A549 (cell line): ENCODE measurements at regions not wholly inside any gene's neighbourhood (a gene's known extent, or its start where the extent isn't known, plus 50 kb on each side); places are given as distances from the start of the nearest gene placed in this dataset.

Experiments
- ATAC-seq, 2 experiments: fragments of 200-7000 bp in 1 of 2; fragments of >200 bp in 1 of 2; cut with Nextera tagmentation in 1 of 2; cut with Tn5 transposase in 1 of 2; 3 replicates each; pipeline versions ENCODE4 v1.8.0 to v1.9.1; 2018 to 2020; ENCODE audit warnings: mild to moderate bottlenecking in 1 of 2, moderate library complexity in 1 of 2
- CTCF ChIA-PET: fragments of 300-600 bp; sonication (Branson Sonifier 250); formaldehyde crosslinking; extraction: SDS; loops from one replicate; lab custom pipeline; 2021; ENCODE audit warnings: antibody characterized with exemption, inconsistent platforms; lab: Yijun Ruan, JAX
- POLR2A ChIA-PET: fragments of 350-600 bp; formaldehyde crosslinking; extraction: SDS; loops from one replicate; lab custom pipeline; 2021; ENCODE audit warnings: antibody characterized with exemption, inconsistent platforms; lab: Yijun Ruan, JAX
- DNase-seq, 2 experiments: peaks; one replicate each; pipeline versions ENCODE4 v3.0.0 to v3.0.0-alpha.2; 2011 to 2016; ENCODE audit warnings: low read depth in 1 of 2, low spot score in 1 of 2
- FAIRE-seq: peaks from 2 replicates; lab custom pipeline; 2011; peaks lifted over from hg19 to GRCh38; lab: Jason Lieb, UNC
- H3K27ac ChIP-seq, 2 experiments: fragments of >200 bp; sonication (Bioruptor Twin); formaldehyde crosslinking; 3 replicates each; pipeline ENCODE4 v1.5.1; 2016 to 2017
- H3K4me1 ChIP-seq: fragments of >200 bp; sonication (Bioruptor Twin); formaldehyde crosslinking; 3 replicates; pipeline ENCODE4 v1.6.1; 2016
- H3K4me2 ChIP-seq: fragments of >200 bp; sonication (Bioruptor Twin); formaldehyde crosslinking; 3 replicates; pipeline ENCODE4 v1.6.1; 2016
- H3K4me3 ChIP-seq: fragments of >200 bp; sonication (Bioruptor Twin); formaldehyde crosslinking; 3 replicates; pipeline ENCODE4 v1.5.1; 2016
- H3K9me3 ChIP-seq: fragments of >200 bp; sonication (Bioruptor Twin); formaldehyde crosslinking; 3 replicates; pipeline ENCODE4 v1.6.1; 2016
- BHLHE40 ChIP-seq: IDR thresholded peaks from 2 replicates; pipeline ENCODE4 v1.6.1; 2012; ENCODE audit warnings: low read depth, low read length, inconsistent platforms
- CBX8 ChIP-seq: fragments of 200-600 bp; sonication (generic); IDR thresholded peaks from 2 replicates; pipeline ENCODE4 v1.6.1; 2016
- CHD2 ChIP-seq: fragments of 150-350 bp; IDR thresholded peaks from 2 replicates; pipeline ENCODE4 v1.6.1; 2014; ENCODE audit warnings: low read length; ENCODE audit not compliant: partially characterized antibody
- CTCF ChIP-seq: fragments of >200 bp; sonication (Bioruptor Twin); formaldehyde crosslinking; IDR thresholded peaks from 3 replicates; pipeline ENCODE4 v1.5.1; 2016
- E2F6 ChIP-seq: IDR thresholded peaks from 2 replicates; pipeline ENCODE4 v1.6.1; 2012; ENCODE audit warnings: low read depth, borderline replicate concordance
- ELK1 ChIP-seq: fragments of 150-350 bp; IDR thresholded peaks from 2 replicates; pipeline ENCODE4 v1.6.1; 2014; ENCODE audit warnings: low read depth, mild to moderate bottlenecking, low read length
- ESRRA ChIP-seq: fragments of 150-350 bp; IDR thresholded peaks from 2 replicates; pipeline ENCODE4 v1.6.1; 2014; ENCODE audit warnings: mild to moderate bottlenecking, low read length, borderline replicate concordance
- FOSL2 ChIP-seq, 2 experiments: fragments of 450-650 bp in 1 of 2; fragments of >200 bp in 1 of 2; sonication (Bioruptor Twin) in 1 of 2; formaldehyde crosslinking; IDR thresholded peaks; 2 replicates each; pipeline versions ENCODE4 v1.5.0 to v1.6.1; 2016 to 2020; ENCODE audit warnings: mild to moderate bottlenecking in 1 of 2, moderate library complexity in 1 of 2
- HES2 ChIP-seq: fragments of >200 bp; sonication (Bioruptor Twin); formaldehyde crosslinking; IDR thresholded peaks from 2 replicates; pipeline ENCODE4 v1.6.1; 2016
- HOXA7 ChIP-seq: fragments of 250-450 bp; sonication (Bioruptor Pico); IDR thresholded peaks from 2 replicates; pipeline ENCODE4 v1.5.0; 2020; ENCODE audit warnings: mild to moderate bottlenecking, moderate library complexity
- KDM5A ChIP-seq: fragments of 200-600 bp; sonication (generic); IDR thresholded peaks from 2 replicates; pipeline ENCODE4 v1.6.1; 2016; ENCODE audit warnings: antibody characterized with exemption, mild to moderate bottlenecking
- MAFK ChIP-seq: fragments of 450-650 bp; IDR thresholded peaks from 2 replicates; pipeline ENCODE4 v1.6.1; 2014; ENCODE audit not compliant: partially characterized antibody
- MYC ChIP-seq: IDR thresholded peaks from 2 replicates; pipeline ENCODE4 v1.6.1; 2012; ENCODE audit warnings: mild to moderate bottlenecking, inconsistent platforms, low read length, improper control_type of control experiment, borderline replicate concordance
- NR3C1 ChIP-seq: fragments of >200 bp; sonication (Bioruptor Twin); formaldehyde crosslinking; IDR thresholded peaks from 3 replicates; pipeline ENCODE4 v1.6.1; 2017
- POLR2AphosphoS2 ChIP-seq: conservative IDR thresholded peaks from 2 replicates; pipeline ENCODE4 v1.6.1; 2012; ENCODE audit warnings: low read length, improper control_type of control experiment, inconsistent platforms
- RAD21 ChIP-seq, 2 experiments: fragments of >200 bp in 1 of 2; sonication (Bioruptor Twin) in 1 of 2; formaldehyde crosslinking in 1 of 2; IDR thresholded peaks in 1 of 2; conservative IDR thresholded peaks in 1 of 2; 2 replicates in 1 of 2; 3 replicates in 1 of 2; pipeline ENCODE4 v1.6.1; 2012 to 2018; ENCODE audit warnings: inconsistent platforms in 1 of 2
- RARB ChIP-seq: fragments of 250-450 bp; sonication (Bioruptor Pico); IDR thresholded peaks from 2 replicates; pipeline ENCODE4 v1.8.0; 2021; ENCODE audit warnings: mild to moderate bottlenecking, moderate library complexity
- RCOR1 ChIP-seq: fragments of 150-350 bp; IDR thresholded peaks from 2 replicates; pipeline ENCODE4 v1.6.1; 2014; ENCODE audit warnings: antibody characterized with exemption, low read length, low read depth
- RNF2 ChIP-seq: fragments of 200-600 bp; sonication (generic); IDR thresholded peaks from 2 replicates; pipeline ENCODE4 v1.6.1; 2016; ENCODE audit warnings: low read depth, mild to moderate bottlenecking, antibody characterized with exemption, moderate library complexity, borderline replicate concordance
- SREBF2 ChIP-seq: fragments of 450-650 bp; IDR thresholded peaks from 2 replicates; pipeline ENCODE4 v1.6.1; 2014; ENCODE audit warnings: mild to moderate bottlenecking, moderate library complexity
- TFCP2L1 ChIP-seq: fragments of 250-450 bp; sonication (Bioruptor Pico); IDR thresholded peaks from 2 replicates; pipeline ENCODE4 v1.5.0; 2021; ENCODE audit warnings: mild to moderate bottlenecking
- USF2 ChIP-seq: fragments of 450-650 bp; IDR thresholded peaks from 2 replicates; pipeline ENCODE4 v1.6.1; 2014; ENCODE audit warnings: antibody characterized with exemption
- ZSCAN20 ChIP-seq: fragments of 250-450 bp; sonication (Bioruptor Pico); IDR thresholded peaks from 2 replicates; pipeline ENCODE4 v1.8.0; 2022; ENCODE audit warnings: mild to moderate bottlenecking, moderate library complexity
- WGBS: methylation state at CpG from one replicate; pipeline ENCODE4 v1.1.6; 2017; ENCODE audit errors: missing lambda C conversion rate; 5-methylcytosine and 5-hydroxymethylcytosine counted together

GRCh38 chr6:126959765-126960164 is 158.7 kb upstream of the RSPO3 start:
- FAIRE-seq (no peak), ATAC-seq (no peak), DNase-seq (no peak)
- 43% methylated on average over 1 of the region's 1 CpG for WGBS
- ChIA-PET POLR2A (no interaction called here), CTCF (interaction anchor here (1.2 kb wide), 1 partner anchor 33 kb away, joined by 3 read pairs; no protein-coding TSS in a partner anchor)
- no peak for TF ChIP-seq RARB (CRISPR knock-in tag)
- no peak for TF ChIP-seq ESRRA
- TF ChIP-seq HOXA7 (CRISPR knock-in tag): no peak
- no peak for TF ChIP-seq CHD2
- TF ChIP-seq HES2: no peak
- TF ChIP-seq CBX8: no peak
- TF ChIP-seq FOSL2 (IDR thresholded peaks at IDR 0.05): no peak
- no peak for TF ChIP-seq FOSL2 (CRISPR knock-in tag; IDR thresholded peaks at IDR 0.05)
- no peak for TF ChIP-seq USF2
- no peak for TF ChIP-seq POLR2AphosphoS2
- no peak for TF ChIP-seq SREBF2
- TF ChIP-seq E2F6: no peak
- TF ChIP-seq MYC: no peak
- no peak for TF ChIP-seq ZSCAN20 (CRISPR knock-in tag)
- H3K27ac ChIP-seq: no peak overlapping the region
- no peak overlapping the region for H3K4me3 ChIP-seq
- no peaks in the 10 kb centered on the region for H3K4me1 ChIP-seq
- H3K9me3 ChIP-seq: no peaks in the 10 kb centered on the region
- H3K4me2 ChIP-seq: no peak overlapping the region

GRCh38 chr6:126963077-126963809 is 155.2 kb upstream of the RSPO3 start:
- no peak overlapping the region for H3K4me2 ChIP-seq
- H3K9me3 ChIP-seq: no peaks in the 10 kb centered on the region
- no peak for ATAC-seq
- H3K27ac ChIP-seq: no peak overlapping the region
- FAIRE-seq: no peak
- ChIA-PET CTCF (interaction anchor here (0.6 kb wide), 1 partner anchor 816 kb away, joined by 3 read pairs; no protein-coding TSS in a partner anchor), POLR2A (no interaction called here)
- H3K4me3 ChIP-seq: no peak overlapping the region
- no peak for DNase-seq
- no peaks in the 10 kb centered on the region for H3K4me1 ChIP-seq
- TF ChIP-seq FOSL2 (IDR thresholded peaks at IDR 0.05) (no peak), FOSL2 (CRISPR knock-in tag; IDR thresholded peaks at IDR 0.05) (no peak), KDM5A (no peak), RAD21 (conservative IDR thresholded peaks at IDR 0.05 in 1 of 2, IDR thresholded peaks at IDR 0.05 in 1 of 2) (no peak), RCOR1 (no peak), RNF2 (no peak), CTCF (no peak), ELK1 (no peak), HOXA7 (CRISPR knock-in tag) (no peak), HES2 (no peak), BHLHE40 (no peak), TFCP2L1 (CRISPR knock-in tag) (no peak), NR3C1 (no peak), MAFK (no peak)
- 79% methylated on average over 8 of the region's 8 CpGs for WGBS
